ENCODE measurements at regions not wholly inside any gene's neighbourhood (a gene's known extent, or its start where the extent isn't known, plus 50 kb on each side); places are given as distances from the start of the nearest gene placed in this dataset.
A peak's percentile ranks its signal among the peaks of the same experiment; 100 is the strongest.

- TF ChIP-seq CTCF (IDR thresholded peaks at IDR 0.05; ENCODE audit: insufficient read depth, low read depth, low read length, missing control alignments): no peak
- DNase-seq (ENCODE audit: low read depth): no peak
- H3K4me3 ChIP-seq (ENCODE audit: low read depth, low read length): no peak overlapping the region
Measured at GRCh38 chr2:213202011-213202410, 50.6 kb upstream of the IKZF2 start.

DNA sequence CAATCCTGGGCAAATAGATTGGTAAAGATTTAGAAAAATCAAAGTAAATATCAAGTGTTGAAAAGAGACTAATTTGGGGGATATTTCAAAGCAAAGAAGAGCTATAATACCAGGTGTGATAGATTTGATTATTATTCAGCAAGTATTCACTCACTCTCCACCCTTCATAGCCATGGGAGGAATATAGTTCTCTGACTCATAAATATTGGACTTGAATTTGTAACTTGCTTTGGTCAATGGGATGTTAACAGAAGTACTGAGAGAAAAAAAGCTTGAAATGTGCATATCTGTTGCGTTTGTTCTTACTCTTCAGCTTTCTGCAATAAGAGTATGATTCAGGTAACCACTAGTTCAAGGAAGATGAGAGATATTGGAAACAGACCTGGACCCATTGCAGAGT is 54.5 kb upstream of the IKZF2 start:
- no peak for DNase-seq (ENCODE audit: low read depth)
- H3K4me3 ChIP-seq (ENCODE audit: low read depth, low read length): no peak overlapping the region
- TF ChIP-seq CTCF (IDR thresholded peaks at IDR 0.05; ENCODE audit: insufficient read depth, low read depth, low read length, missing control alignments): no peak

GRCh38 chr2:213213186-213213585 is 61.8 kb upstream of the IKZF2 start:
- TF ChIP-seq CTCF (IDR thresholded peaks at IDR 0.05; ENCODE audit: insufficient read depth, low read depth, low read length, missing control alignments): no peak
- no peak overlapping the region for H3K4me3 ChIP-seq (ENCODE audit: low read depth, low read length)
- no peak for DNase-seq (ENCODE audit: low read depth)

- DNase-seq (ENCODE audit: low read depth): no peak
- no peak for TF ChIP-seq CTCF (IDR thresholded peaks at IDR 0.05; ENCODE audit: insufficient read depth, low read depth, low read length, missing control alignments)
- H3K4me3 ChIP-seq (ENCODE audit: low read depth, low read length): no peak overlapping the region
Measured at GRCh38 chr2:213214209-213214608, 62.8 kb upstream of the IKZF2 start.

DNA sequence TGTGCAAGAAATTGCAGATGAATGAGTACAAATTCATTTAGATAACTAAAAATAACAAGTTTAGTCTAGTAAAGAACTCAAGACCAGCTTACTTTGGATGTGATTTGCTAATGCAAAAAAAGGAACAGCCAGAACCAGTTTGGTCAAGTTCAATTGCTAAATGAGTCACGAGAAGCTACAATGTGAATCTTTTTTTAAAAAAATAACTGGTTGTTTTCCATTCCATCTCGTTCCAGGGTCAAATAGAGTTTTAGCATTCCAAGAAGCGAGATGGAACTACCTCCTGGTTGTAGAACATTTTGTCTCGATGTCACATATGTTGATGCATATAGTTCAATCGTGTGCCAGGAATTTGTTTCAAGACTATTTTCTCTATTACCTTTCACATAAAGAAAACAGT is 65.0 kb upstream of the IKZF2 start:
- DNase-seq (ENCODE audit: low read depth): no peak
- H3K4me3 ChIP-seq (ENCODE audit: low read depth, low read length): no peak overlapping the region
- no peak for TF ChIP-seq CTCF (IDR thresholded peaks at IDR 0.05; ENCODE audit: insufficient read depth, low read depth, low read length, missing control alignments)

DNA sequence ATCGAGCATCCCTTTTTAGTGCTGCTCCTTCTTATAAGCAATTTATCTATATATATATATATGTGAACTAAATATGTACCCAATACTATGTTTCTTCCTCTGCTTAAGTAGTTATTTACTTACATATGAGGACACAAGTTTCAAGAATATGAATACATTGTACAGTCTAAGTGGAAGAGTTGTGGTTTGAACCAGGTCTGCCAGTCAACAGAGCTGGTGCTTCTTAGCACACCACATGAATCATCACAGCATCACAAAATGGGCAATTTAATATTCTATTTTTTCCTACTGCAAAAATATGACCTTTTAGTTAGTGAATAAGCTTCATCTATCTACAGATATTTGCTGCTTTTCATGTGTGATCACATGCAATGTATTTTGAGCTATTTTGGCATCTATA is 64.4 kb upstream of the SPAG16 start:
- no peak overlapping the region for H3K4me3 ChIP-seq (ENCODE audit: low read depth, low read length)
- no peak for TF ChIP-seq CTCF (IDR thresholded peaks at IDR 0.05; ENCODE audit: insufficient read depth, low read depth, low read length, missing control alignments)
- no peak for DNase-seq (ENCODE audit: low read depth)

- DNase-seq (ENCODE audit: low read depth): peak; percentile 41
- peak; percentile 22 for TF ChIP-seq CTCF (IDR thresholded peaks at IDR 0.05; ENCODE audit: insufficient read depth, low read depth, low read length, missing control alignments)
- H3K4me3 ChIP-seq (ENCODE audit: low read depth, low read length): no peak overlapping the region
Measured at GRCh38 chr2:213220967-213221603, 63.2 kb upstream of the SPAG16 start.

All from GM12865 (cell line).